ENCODE measurements at regions not wholly inside any gene's neighbourhood (a gene's known extent, or its start where the extent isn't known, plus 50 kb on each side); places are given as distances from the start of the nearest gene placed in this dataset.

GRCh38 chr9:106074006-106074405, 379.7 kb downstream of the TMEM38B start:
- TF ChIP-seq CTCF (IDR thresholded peaks at IDR 0.05) (no peak), POLR2A (IDR thresholded peaks at IDR 0.05) (no peak)
